Amniotic epithelial cell (primary cell): ENCODE measurements at regions not wholly inside any gene's neighbourhood (a gene's known extent, or its start where the extent isn't known, plus 50 kb on each side); places are given as distances from the start of the nearest gene placed in this dataset.

Source experiments
- DNase-seq: peaks from one replicate; pipeline ENCODE4 v3.0.0-alpha.2; 2010; ENCODE audit warnings: low read depth

DNA sequence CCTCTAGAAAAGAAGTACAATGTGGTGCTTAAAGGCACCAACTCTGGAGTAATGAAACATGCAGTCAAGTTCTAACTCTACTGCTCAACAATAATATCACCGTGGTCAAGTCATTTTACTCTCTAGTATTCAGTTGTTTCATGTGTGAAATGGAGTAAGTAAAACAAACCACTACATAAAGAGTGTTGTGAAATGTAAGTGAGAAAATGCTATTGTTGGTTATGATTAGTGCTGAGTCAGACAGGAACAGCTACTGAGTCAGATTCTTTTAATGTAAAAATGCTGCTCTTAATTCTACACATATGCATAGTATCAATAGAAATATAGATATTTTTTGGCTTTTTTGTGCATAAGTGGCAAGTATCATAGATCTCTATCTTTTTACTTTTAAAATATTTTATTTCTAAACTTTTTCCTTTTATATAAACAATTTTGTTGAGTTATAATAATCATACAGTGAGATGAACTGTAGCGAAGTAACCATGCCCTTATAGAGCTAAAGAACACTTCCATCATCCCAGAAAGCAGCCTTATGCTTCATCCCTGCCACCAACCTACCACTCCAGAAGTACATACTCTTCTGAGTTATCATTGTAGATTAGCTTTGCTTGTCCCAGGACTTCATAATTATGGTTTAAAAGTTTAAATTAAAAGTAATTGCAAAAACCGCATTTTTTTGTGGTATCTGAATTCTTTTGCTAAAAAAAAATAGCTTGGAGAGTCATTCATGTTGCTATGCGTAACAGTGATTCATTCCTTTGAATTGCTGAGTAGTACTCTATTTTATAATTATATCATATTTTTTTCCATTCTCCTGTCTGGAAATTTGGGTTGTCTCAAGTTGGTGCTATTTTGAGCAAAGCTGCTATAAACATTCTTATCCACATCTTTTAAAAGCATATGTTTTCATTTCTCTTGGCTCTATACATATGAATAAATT, 548.2 kb upstream of the CLINT1 start:
- DNase-seq: peak; percentile 75

DNA sequence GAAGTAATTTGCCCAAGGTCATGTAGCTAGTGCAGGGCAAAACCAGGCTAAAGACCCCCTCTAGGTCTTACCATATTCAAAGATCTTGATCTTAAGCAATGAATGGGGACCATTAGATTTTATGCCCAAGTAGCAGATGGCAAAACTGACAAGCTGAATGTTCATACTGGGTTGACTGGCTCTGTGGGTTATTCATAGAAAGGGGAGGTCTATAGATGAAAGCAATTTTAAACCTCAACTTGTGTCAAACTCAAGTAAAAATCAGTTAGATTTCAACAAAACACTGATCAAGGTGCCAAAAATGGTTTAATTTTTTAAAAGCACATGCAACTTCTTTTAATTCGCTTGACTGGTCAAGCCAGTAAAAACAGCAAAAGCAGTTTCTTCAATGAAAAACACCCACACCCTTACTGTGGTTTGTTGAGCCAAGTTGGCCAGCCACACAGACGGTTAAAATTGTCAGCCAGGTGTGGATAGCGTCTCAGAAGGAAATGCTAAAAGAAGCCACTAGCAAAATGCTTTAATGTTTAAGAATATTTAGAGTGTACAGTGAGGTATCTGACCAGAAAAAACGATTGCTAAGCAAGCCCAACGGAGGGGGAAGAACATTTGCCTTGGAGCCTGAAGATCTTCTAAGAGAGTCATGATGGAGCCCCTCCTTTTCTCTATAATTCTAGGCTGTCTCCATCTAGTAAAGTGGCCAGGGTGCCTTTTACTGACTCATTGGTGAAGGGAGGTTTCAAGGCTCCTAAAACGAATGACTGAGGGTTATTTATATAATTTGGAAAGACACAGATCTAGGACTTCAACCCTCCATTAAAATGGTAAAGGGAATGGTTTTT, 539.6 kb upstream of the CLINT1 start:
- no peak for DNase-seq

DNA sequence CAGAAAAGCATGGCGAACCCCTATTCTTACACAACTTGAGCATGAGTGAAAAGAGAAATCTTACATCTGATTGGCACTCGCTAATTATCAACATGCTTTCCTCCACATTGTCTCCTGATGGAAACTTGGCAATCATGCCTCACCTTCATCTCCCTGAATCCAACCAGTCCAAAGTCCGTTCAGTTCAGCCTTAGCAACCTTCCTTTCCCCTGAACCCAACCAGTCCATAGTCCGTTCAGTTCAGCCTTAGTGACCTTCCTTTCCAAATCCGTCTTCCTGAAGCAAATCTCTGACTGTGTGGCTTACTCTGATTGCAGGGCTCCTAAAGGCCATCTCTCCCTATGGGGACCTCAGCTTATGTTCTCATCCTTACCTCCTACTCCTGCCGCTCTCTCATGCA, 538.3 kb upstream of the CLINT1 start:
- no peak for DNase-seq

DNA sequence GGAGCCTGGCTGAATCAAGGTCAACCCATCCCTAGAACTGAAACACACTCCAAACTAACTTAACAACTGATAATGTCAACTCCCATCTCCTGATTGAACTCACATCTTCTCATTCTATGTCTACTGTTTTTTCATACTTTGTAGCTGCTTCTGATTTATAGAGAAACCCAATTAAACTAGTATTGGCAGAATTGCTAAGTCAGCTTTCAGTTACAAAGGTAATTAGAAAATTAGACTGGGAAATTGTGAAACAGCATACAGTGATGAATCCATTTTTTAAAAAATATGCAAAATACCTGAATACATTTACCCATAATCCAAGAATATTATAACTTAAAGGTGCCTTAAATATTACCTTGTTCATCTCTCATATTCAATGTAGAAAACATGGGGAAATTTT, 535.2 kb upstream of the CLINT1 start:
- no peak for DNase-seq

DNA sequence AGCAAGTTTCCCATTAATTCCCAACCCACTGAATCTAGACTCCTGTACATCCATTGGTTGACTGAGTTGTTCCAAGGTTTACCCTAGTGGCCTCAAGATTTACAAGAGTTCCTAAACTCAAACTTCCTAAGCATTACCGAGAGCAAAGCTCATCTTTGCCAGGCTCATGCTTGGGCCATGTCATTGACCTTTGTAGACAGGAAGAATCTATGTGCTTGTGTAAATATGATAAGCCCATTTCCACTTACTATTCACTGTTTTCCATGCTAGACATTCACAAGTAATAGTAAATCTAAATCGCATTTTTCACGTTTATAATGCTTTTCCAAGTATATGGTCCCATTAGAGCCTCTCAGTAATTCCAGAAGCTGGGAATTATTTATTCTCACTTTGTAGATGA, 534.5 kb upstream of the CLINT1 start:
- DNase-seq: no peak

DNA sequence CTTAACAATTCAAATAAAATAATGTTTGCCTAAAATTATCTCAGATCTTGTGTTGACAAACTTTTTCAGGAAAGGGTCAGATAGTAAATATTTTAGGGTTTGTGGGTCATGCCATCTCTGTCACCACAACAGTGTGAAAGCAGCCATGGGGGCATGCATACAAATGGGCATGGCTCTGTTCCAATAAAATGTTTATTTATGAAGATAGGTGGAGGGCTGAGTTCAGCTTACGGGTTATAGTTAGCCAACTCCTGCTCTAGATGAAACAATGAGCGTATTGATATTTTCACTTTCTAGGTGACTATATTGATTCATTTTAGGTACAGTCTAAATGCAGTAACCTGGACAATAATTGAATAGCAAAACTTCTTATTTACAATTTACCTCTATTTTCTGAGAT, 533.8 kb upstream of the CLINT1 start:
- DNase-seq: no peak

DNA sequence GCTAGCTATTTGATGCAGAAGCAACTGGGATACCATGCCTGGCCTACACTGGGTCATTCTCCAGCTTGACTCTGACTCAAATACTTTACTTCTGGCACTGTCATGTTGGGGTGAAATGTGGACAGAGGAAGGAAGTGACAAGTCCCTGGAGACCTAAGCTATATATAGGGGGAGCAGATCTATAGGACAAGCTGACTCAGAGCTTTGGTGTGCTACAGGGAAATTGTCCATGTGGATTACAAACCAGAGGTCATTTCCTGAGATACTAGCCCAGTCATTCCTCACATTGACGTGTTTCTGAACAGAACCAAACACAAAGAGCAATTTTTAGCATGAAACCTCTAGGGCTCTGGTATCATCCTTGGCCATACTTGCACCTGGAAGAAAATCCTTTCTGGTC, 531.6 kb upstream of the CLINT1 start:
- no peak for DNase-seq

DNA sequence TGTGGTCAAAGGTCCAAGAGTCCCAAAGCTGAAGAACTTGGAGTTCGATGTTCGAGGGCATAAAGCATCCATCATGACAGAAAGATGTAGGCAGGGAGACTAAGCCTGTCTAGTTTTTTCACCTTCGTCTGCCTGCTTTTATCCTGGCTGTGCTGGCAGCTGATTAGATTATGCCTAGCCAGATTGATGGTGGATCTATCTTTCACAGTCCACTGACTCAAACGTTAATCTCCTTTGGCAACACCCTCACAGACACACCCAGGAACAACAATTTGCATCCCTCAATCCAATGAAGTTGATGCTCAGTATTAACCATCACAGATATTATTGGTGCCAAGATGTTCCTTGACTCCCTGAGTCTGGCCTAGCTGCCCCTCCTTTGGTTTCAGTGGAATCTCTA, 530.8 kb upstream of the CLINT1 start:
- DNase-seq: no peak

DNA sequence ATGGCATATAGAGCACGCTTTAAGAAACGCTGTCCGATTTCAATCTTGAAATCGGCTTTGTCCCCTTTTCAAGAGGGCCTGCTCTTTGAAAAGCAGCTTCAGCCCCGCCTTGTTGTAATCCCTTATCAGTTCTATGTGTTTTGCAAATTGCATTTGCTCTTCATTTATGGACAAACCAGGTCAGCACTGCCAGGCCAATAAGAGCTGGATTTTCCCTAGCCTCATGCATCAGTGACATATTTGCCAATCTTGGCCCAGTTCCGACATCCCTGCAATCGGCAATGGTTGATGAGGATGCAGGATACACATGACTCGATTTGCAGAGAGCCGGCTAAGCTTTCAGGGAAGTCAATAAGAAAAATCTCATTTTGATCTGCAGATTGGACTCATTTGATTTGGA, 529.1 kb upstream of the CLINT1 start:
- no peak for DNase-seq

DNA sequence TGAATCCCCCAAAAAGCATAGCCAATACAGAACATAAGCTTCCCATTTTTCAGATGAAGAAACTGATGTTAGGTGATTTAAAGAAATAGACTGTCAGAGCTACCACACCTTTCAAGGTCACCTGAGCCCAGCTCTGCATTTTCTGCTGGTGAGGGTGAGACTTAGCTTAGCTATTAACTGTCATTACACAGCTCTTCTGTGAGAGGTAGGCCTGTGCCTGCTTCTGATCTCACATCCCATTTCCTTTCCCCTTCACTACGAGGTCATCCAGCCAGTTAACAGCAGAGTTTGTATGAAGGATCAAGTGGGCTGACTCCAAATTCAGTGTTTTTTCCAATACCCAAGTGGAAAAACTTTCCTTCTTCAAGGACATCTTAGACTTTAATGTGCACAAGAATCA, 528.6 kb upstream of the CLINT1 start:
- no peak for DNase-seq

DNA sequence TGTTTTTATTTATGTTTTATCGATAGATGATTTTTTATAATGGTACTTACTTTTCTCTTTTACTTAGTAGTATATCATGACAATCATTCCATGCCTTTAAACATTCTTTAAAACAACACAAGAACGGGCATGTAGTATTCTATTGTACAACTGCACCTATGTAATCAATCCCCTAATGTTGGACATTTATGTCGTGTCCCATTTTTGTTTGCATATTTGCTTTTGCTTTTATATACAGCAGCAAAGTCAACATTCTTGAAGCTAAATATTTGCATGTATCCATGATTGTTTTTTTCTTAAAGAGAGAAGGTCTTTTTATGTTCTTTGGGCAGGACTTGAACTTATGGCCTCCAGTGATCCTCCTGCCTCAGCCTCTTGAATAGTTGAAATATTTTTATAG, 527.0 kb upstream of the CLINT1 start:
- DNase-seq: no peak

DNA sequence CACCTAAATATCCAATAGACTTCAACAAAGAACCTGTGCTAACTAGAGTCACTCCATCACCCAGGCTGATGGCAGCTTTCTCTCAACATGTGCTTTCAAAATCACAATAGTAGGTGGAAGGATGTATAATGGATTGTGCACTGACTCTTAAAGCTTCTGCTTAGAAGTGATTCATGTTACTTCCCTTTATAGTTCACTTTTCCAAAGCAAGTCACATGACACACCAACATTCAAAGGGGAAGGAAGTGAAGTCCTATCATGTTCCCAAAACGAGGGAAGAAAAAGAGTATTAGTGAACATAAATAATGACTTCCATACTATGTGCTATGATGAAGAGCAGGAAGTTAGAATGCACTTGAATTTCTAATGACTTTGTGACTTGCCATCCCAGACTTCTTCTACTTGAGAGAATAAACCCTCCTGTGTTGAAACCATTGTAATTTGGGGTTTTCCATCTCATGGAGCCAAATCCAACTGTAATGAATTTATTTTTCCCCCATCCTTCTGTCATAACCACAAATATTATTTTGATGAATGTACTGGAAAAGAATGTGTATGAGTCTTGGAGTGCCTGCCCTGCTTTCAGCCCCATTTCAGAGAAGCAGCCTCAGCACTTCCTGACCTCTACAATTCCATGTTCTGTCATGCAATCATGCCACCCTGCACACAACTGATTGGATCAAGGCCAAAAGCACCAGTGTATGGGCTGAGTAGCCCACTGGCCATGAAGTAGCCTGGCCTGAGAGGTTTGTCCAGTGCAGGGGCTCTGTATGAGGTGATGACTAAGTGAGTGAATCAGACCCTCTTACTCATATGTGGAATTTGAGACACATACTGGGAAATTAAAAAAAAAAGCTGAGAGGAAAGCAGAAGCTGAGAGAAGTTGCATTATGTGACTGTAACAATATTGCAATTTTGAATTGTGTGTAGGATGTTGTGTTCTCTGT, 525.9 kb upstream of the CLINT1 start:
- DNase-seq: peak; percentile 92

DNA sequence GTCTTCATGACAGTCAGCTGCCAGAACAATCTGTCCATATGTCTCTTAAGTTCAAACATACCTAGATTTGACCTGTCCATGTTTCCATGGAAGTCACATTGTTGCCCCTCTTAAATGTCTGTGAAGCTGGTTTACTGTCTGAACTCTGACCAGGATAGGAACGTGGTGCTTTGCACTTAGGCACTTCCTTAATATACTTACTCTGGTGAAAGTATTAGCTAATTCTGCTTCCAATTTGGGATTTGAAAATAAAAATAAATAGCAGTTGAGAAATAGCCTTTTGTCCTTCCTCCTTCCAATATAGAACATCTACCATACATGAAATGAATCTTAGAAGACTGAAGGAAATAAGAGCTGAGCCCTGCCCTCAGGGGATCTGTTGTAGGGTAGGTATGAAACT, 524.5 kb upstream of the CLINT1 start:
- DNase-seq: no peak

DNA sequence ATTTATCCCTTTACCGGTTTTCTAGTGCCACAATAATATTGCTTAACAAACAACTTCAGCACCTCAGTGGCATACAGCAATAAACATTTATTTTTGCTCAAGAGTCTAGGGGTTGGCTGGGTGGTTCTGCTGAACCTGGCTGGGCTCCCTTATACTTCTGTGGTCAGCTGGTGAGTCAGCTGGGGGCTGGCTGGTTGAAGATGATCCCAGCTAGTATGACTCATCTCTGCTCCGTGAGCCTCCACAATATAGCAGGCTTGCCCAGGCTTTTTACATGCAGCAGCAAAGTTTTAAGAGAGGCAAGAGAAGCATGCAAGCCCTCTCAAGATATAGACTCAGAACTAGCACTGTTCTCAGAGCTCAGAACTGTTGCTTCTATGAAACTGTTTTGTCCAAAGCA, 523.5 kb upstream of the CLINT1 start:
- DNase-seq: peak; percentile 95

DNA sequence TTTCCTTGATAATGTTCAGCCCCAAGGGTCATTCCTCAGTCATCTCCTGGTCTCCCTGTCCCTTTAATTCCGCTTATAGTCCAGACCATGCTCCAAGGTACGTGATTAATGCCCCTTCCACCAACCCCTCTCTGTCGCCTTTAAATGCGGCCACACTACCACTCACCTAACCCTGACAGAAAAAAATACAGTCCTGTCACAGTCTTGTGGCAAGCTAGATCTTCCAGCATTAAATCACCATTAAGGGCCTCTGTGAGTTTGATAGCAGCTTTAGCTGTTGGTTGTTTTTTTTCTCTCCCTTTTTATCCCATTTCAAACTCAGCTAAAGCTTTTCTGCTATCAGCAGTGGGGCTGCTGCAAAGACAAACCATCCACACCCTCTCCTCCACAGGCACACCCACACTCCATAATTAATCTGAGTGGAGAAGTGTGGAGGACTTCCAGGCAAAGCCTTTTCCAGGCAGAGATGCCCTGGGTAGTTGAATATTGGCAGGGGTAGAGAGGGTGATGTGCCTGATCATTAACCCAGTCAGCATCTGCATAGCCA, 522.7 kb upstream of the CLINT1 start:
- no peak for DNase-seq

DNA sequence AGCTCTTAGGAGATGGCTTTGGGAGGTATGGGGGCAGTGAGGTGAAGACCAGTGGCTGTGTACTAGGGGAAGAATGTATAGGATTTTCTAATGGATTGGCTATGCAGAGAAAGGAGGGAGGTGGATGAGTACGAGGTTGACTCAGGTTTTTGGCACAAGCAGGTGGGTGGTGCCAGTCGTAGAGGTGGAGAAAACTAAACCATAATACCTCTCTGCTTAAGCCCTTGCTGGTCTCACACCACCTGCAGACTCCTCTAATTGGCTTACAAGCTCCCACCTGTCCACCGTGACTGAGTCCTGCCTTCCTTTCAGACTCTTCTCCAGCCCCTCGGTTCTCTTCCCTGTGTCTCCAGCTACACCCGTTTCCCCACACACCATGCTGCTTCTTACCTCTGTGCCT, 521.7 kb upstream of the CLINT1 start:
- DNase-seq: no peak

DNA sequence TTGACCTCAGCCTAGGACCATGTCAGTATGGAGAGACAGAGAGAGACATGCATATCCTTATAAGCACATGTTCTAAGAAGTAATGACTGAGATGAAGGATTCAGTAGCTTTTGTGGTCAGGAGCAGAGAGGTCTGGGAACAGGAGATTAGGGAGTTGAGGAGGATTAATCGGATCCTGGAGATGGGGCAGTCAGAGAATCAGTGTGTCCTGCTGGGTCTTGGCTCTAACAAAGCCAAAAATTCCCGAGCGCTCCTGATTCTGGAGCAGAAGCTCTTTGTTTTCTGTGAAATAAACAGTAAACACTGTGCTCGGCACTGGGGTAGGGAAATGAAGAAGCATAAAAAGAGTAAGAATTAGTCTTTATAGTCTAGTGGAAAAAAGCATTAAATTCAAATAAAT, 520.0 kb upstream of the CLINT1 start:
- peak; percentile 21 for DNase-seq

DNA sequence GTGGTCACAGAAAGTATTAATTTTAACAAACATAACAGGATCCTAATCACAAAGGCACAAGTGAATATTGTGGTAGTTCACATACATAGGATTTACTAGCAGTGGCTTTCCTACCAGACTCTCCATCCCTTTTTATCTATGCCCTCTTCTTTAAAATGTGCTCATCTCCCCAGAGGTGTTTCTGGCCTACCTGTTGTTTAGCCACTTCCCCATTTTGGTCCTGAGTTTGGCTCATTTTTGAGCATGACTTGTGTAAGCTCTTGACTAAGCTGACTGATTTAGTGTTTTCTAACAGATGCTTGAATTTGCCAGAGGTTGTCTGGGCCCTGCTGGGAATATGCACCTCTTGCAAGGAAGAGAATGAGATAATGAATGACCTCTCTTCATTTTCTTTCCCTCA, 517.7 kb upstream of the CLINT1 start:
- DNase-seq: no peak

DNA sequence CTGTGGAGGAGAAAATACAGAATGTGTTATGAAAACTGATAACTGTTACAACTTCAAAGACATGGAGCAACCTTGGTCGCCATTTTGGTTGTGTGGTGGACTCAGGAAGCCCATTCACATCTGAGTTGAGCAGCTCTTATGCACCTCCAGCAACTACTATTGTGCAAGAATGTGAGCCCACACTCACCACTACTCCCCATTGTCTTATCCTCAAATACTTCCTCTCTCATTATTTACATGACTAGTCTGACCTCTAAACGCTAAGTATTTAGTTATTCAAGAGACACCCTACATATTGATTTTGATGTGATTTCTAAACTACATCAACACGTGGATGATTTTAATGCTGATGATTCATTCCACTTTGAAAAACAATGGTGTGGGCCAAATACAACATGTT, 516.6 kb upstream of the CLINT1 start:
- no peak for DNase-seq

DNA sequence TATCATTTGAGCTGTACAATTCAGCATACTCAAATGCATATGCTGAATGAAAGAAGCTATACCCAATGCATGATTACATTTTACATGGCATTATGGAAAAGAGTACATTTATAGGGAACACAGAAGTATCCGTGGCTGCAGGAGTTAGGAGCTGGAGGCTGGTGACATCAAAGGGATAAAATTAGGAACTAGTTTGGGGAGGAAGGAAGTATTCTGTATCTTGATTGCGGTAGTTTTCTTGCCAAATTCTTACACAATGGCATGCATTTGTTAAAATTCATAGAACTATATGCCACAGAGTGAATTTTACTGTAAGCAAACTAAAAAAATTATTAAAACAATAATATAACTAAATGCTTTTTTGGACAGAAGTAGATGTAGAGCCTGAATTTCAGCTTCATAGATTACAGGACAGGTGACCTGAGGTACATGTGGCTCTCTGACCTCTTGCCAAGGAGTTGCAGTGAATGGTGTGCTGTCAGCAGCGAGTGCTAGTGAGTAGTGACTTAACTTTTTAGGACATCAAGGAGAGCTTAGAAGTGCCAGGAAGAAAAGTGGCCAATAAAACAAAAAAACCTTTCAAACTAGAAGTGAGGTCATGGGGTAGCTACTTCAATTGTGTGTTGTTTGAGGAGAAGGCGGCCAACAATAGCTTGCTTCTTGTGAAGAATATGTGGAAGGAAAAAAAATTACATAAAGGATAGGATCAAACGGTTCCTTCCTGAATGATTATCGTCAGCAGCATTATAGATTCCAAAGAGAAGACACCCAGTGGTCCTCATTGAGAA, 514.9 kb upstream of the CLINT1 start:
- DNase-seq: no peak

DNA sequence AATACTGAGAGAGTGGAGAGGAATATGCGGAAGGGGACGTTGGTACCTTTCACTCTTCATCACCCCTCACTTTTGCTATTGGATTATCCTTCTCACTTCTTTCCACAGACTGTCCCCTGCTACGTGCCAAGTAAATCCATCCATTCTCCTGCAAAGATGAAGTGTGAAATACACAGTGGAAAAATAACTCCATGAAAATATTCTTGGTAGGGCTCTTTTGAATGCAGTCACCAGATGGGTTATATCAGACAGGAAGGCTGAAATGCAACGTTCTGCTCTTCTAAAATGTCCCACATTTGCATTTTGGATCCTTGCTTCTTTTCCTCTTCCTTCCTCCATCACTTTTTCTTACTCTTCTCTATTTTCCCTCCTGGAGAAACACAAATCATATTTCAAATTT, 510.3 kb upstream of the CLINT1 start:
- DNase-seq: no peak
